PC-9 (cell line): ENCODE measurements at regions not wholly inside any gene's neighbourhood (a gene's known extent, or its start where the extent isn't known, plus 50 kb on each side); places are given as distances from the start of the nearest gene placed in this dataset.

Experiments
- EZH2 ChIP-seq: fragments of 200-600 bp; sonication (generic); IDR thresholded peaks from 2 replicates; pipeline ENCODE4 v1.8.0; 2017; ENCODE audit warnings: antibody characterized with exemption, low read depth
- TF ChIP-seq, protein P1 (sequence below): fragments of 200-600 bp; sonication (generic); conservative IDR thresholded peaks from 2 replicates; pipeline ENCODE4 v1.6.1; 2017; ENCODE audit warnings: mixed run types, antibody characterized with exemption, mild to moderate bottlenecking, moderate library complexity

DNA sequence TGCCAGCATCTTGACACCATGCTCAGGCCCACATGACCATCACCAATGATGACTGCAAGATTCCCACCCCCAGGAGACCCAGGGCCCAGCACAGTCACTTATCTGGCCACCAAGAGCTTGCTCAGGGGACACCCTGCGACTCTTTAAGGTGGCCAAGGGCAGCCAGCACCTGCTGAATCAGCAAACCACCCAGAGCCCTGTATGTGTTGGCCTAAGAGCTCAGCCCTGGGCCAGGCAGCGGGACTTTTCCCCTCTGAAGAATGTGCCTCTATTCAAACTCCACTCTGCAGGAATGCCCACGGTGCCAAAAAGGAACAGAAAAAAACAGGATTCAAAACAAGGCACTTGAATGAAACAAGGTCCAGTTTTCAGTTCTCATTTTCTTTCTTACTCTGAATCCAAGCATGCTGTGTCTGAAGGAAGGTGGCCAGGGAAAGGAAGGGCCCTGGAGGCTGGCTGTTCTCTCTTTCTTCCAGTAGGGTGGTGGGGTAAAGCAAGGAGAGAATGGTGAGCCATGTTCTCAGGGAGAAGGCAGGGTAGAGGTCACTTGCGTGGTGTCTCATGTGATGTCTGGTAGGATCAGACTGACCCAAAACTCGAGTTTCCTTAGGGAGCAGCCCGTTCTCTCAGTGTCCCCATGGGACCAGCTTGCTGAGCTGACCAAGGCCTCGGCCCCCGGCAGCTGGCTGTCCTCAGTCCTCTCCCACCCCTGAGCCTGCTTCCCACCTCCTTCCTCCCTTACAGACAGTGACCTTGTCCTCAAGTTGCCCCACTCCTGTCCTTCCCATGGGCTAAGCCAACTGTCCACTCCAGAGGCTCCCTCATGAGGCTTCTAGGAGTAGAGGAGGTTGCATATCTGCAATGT, 150.0 kb downstream of the RNF152 start:
- TF ChIP-seq, protein P1, sequence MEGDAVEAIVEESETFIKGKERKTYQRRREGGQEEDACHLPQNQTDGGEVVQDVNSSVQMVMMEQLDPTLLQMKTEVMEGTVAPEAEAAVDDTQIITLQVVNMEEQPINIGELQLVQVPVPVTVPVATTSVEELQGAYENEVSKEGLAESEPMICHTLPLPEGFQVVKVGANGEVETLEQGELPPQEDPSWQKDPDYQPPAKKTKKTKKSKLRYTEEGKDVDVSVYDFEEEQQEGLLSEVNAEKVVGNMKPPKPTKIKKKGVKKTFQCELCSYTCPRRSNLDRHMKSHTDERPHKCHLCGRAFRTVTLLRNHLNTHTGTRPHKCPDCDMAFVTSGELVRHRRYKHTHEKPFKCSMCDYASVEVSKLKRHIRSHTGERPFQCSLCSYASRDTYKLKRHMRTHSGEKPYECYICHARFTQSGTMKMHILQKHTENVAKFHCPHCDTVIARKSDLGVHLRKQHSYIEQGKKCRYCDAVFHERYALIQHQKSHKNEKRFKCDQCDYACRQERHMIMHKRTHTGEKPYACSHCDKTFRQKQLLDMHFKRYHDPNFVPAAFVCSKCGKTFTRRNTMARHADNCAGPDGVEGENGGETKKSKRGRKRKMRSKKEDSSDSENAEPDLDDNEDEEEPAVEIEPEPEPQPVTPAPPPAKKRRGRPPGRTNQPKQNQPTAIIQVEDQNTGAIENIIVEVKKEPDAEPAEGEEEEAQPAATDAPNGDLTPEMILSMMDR, result no peak
- TF ChIP-seq EZH2, result no peak
